ENCODE measurements at regions not wholly inside any gene's neighbourhood (a gene's known extent, or its start where the extent isn't known, plus 50 kb on each side); places are given as distances from the start of the nearest gene placed in this dataset.

DNA sequence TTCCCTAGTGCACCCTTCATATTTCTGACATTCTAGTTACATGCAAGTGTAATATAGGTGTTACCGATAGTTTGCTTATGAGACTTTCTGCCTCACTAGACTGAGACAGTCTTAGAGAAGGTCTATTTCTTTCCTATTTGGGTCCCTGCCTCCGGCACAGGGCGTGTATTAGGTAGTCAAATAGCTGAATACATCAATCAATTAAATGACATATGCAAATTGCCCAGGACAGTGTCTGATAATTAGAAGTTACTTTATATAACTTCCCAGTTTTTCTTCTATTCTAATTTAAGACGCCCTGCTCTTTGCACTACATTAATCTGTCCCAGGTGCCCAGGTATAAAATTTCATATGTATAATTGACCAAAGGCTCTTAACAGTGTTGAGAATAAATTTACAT lies 264.2 kb downstream of the RAB28 start:
- Histone ChIP-seq H3K9me3 (ENCODE audit: control extremely low read depth in 1 of 3, control insufficient read depth in 2 of 3, insufficient read depth in 1 of 3, low read length in 2 of 3) (peaks cover 0 to 4% (median 0%) of the 10 kb centered on the region in 3 donors), H3K36me3 (replicated peaks in 1 of 2; ENCODE audit: control extremely low read depth in 1 of 2, control insufficient read depth in 1 of 2, extremely low read depth in 1 of 2, insufficient read depth in 2 of 2, low read length in 1 of 2) (no peaks in the 10 kb centered on the region), H2AFZ (ENCODE audit: insufficient read depth, low read depth, low read length, poor library complexity, severe bottlenecking) (no peak overlapping the region), H3K4me3 (ENCODE audit: control extremely low read depth in 1 of 5, extremely low read depth in 1 of 5, insufficient read depth in 1 of 5, low read depth in 2 of 5, low read length in 4 of 5) (no peak overlapping the region), H3K27me3 (replicated peaks in 1 of 4; ENCODE audit: control extremely low read depth in 1 of 4, control insufficient read depth in 3 of 4, insufficient read depth in 4 of 4, low read length in 3 of 4) (no peaks in the 10 kb centered on the region), H4K20me1 (ENCODE audit: control insufficient read depth, insufficient read depth, low read length, poor library complexity, severe bottlenecking) (no peaks in the 10 kb centered on the region), H3K4me1 (ENCODE audit: control insufficient read depth in 2 of 2, insufficient read depth in 2 of 2, low read length in 2 of 2) (no peaks in the 10 kb centered on the region), H3K79me2 (ENCODE audit: control insufficient read depth, insufficient read depth, low read length) (no peaks in the 10 kb centered on the region), H3K9ac (ENCODE audit: low read length) (no peak overlapping the region), H3K27ac (ENCODE audit: low read length in 2 of 2) (no peak overlapping the region), H3K4me2 (replicated peaks; ENCODE audit: low read depth, low read length, poor library complexity, severe bottlenecking) (no peak overlapping the region)
- ChIA-PET POLR2A (no interaction called here), CTCF (no interaction called here)
- DNase-seq: no peak
- Mint-ChIP-seq H3K4me1 (no peaks in the 10 kb centered on the region), H3K27ac (no peak overlapping the region), H3K4me3 (no peak overlapping the region), H3K9me3 (ENCODE audit: insufficient read depth) (peaks cover 5% of the 10 kb centered on the region), H3K27me3 (no peaks in the 10 kb centered on the region)
- WGBS (ENCODE audit: insufficient coverage): no CpG with 5 or more reads among the region's 4 CpGs
- intact Hi-C loops (cut with micrococcal nuclease): no loop called here
- TF ChIP-seq EZH2 (IDR thresholded peaks at IDR 0.05; ENCODE audit: borderline replicate concordance, insufficient read depth, low read depth, low read length, poor library complexity, severe bottlenecking): no peak
- TF ChIP-seq, protein P1, sequence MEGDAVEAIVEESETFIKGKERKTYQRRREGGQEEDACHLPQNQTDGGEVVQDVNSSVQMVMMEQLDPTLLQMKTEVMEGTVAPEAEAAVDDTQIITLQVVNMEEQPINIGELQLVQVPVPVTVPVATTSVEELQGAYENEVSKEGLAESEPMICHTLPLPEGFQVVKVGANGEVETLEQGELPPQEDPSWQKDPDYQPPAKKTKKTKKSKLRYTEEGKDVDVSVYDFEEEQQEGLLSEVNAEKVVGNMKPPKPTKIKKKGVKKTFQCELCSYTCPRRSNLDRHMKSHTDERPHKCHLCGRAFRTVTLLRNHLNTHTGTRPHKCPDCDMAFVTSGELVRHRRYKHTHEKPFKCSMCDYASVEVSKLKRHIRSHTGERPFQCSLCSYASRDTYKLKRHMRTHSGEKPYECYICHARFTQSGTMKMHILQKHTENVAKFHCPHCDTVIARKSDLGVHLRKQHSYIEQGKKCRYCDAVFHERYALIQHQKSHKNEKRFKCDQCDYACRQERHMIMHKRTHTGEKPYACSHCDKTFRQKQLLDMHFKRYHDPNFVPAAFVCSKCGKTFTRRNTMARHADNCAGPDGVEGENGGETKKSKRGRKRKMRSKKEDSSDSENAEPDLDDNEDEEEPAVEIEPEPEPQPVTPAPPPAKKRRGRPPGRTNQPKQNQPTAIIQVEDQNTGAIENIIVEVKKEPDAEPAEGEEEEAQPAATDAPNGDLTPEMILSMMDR (IDR thresholded peaks at IDR 0.05): no peak
- no peak for ATAC-seq (ENCODE audit: low read depth)

DNA sequence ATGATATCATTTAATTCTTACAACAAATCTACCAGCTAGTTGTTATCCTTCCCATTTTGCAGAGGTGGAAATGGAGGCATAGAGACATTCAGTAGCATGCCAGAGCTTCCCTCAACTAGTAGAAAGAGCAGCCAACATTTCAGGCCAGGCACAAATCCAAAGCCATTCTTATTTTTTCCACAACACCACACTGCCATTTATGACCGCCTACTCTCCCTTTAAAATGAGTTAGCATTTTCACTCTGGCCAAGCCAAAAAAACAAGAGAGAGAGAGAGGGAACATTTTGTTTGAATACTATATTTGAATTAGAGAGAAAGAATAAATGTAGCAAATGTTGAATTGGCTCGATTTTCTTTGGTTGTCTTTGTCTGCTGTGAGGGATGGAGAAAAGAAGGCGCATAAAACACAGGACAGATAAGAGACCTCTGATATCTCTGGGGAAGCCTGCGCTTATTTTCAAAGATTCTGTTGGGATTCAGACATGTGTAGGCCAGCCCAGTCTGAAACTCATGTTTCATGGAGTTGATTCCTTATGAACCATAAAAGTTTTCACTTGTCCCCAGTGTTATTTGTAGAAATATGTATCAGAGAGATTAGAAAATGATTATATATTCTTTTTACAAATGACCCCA lies 265.7 kb downstream of the RAB28 start:
- POLR2A ChIA-PET: no interaction called here
- no peak overlapping the region for H3K27ac Mint-ChIP-seq
- Histone ChIP-seq H3K4me3 (ENCODE audit: control extremely low read depth in 1 of 5, extremely low read depth in 1 of 5, insufficient read depth in 1 of 5, low read depth in 2 of 5, low read length in 4 of 5) (no peak overlapping the region), H3K27me3 (replicated peaks in 1 of 4; ENCODE audit: control extremely low read depth in 1 of 4, control insufficient read depth in 3 of 4, insufficient read depth in 4 of 4, low read length in 3 of 4) (no peaks in the 10 kb centered on the region), H3K4me1 (ENCODE audit: control insufficient read depth in 2 of 2, insufficient read depth in 2 of 2, low read length in 2 of 2) (no peaks in the 10 kb centered on the region), H3K79me2 (ENCODE audit: control insufficient read depth, insufficient read depth, low read length) (no peaks in the 10 kb centered on the region), H3K4me2 (replicated peaks; ENCODE audit: low read depth, low read length, poor library complexity, severe bottlenecking) (no peak overlapping the region), H2AFZ (ENCODE audit: insufficient read depth, low read depth, low read length, poor library complexity, severe bottlenecking) (no peak overlapping the region), H4K20me1 (ENCODE audit: control insufficient read depth, insufficient read depth, low read length, poor library complexity, severe bottlenecking) (no peaks in the 10 kb centered on the region), H3K27ac (ENCODE audit: low read length in 2 of 2) (no peak overlapping the region), H3K9ac (ENCODE audit: low read length) (no peak overlapping the region), H3K36me3 (replicated peaks in 1 of 2; ENCODE audit: control extremely low read depth in 1 of 2, control insufficient read depth in 1 of 2, extremely low read depth in 1 of 2, insufficient read depth in 2 of 2, low read length in 1 of 2) (no peaks in the 10 kb centered on the region), H3K9me3 (ENCODE audit: control extremely low read depth in 1 of 3, control insufficient read depth in 2 of 3, insufficient read depth in 1 of 3, low read length in 2 of 3) (peaks cover 0 to 4% (median 0%) of the 10 kb centered on the region in 3 donors)
- intact Hi-C loops (cut with micrococcal nuclease): no loop called here
- H3K4me3 Mint-ChIP-seq: no peak overlapping the region
- WGBS (ENCODE audit: insufficient coverage): 83% methylated on average over 3 of the region's 4 CpGs
- DNase-seq: no peak
- H3K9me3 Mint-ChIP-seq (ENCODE audit: insufficient read depth): peaks cover 5% of the 10 kb centered on the region
- H3K4me1 Mint-ChIP-seq: no peaks in the 10 kb centered on the region
- TF ChIP-seq EZH2 (IDR thresholded peaks at IDR 0.05; ENCODE audit: borderline replicate concordance, insufficient read depth, low read depth, low read length, poor library complexity, severe bottlenecking): no peak
- TF ChIP-seq, protein P1 (IDR thresholded peaks at IDR 0.05): no peak
- CTCF ChIA-PET: no interaction called here
- H3K27me3 Mint-ChIP-seq: no peaks in the 10 kb centered on the region
- no peak for ATAC-seq (ENCODE audit: low read depth)

Data from B cell (primary cell).